Vagina (tissue), 2 donors: ENCODE measurements at regions not wholly inside any gene's neighbourhood (a gene's known extent, or its start where the extent isn't known, plus 50 kb on each side); places are given as distances from the start of the nearest gene placed in this dataset.

Source experiments
- DNase-seq, 2 donors: peaks; one replicate each; pipeline ENCODE4 v3.0.0-alpha.2; 2017; ENCODE audit errors: extremely low spot score in 2 of 2
- H3K27ac ChIP-seq: fragments of 200-600 bp; sonication (generic); one replicate; pipeline ENCODE4 v1.5.1; 2019
- H3K27me3 ChIP-seq: fragments of 200-600 bp; sonication (generic); one replicate; pipeline ENCODE4 v1.5.1; 2019
- H3K36me3 ChIP-seq, 2 donors: fragments of 200-600 bp; sonication (generic); one replicate each; pipeline ENCODE4 v1.5.1; 2017 to 2019
- H3K4me1 ChIP-seq: fragments of 200-600 bp; sonication (generic); one replicate; pipeline ENCODE4 v1.5.1; 2019
- H3K4me3 ChIP-seq, 2 donors: fragments of 200-600 bp; sonication (generic); 1 replicate in 1 of 2; 2 replicates in 1 of 2; pipeline ENCODE4 v1.5.1; 2016 to 2019
- H3K9me3 ChIP-seq: fragments of 200-600 bp; sonication (generic); one replicate; pipeline ENCODE4 v1.5.1; 2019
- POLR2A ChIP-seq, 2 donors: fragments of 450-650 bp; IDR thresholded peaks; one replicate each; pipeline ENCODE4 v1.6.1; 2017; ENCODE audit warnings: antibody characterized with exemption in 2 of 2, mild to moderate bottlenecking in 2 of 2, moderate library complexity in 2 of 2
- POLR2AphosphoS5 ChIP-seq, 2 donors: sonication (generic); formaldehyde crosslinking; IDR thresholded peaks; one replicate each; pipeline ENCODE4 v1.9.0; 2017; ENCODE audit warnings: antibody characterized with exemption in 2 of 2, mild to moderate bottlenecking in 2 of 2, low read depth in 1 of 2; ENCODE audit not compliant: insufficient read depth in 1 of 2
- intact Hi-C: fragments of 100-400 bp; cut with DNase I; formaldehyde crosslinking; loops from one replicate; pipeline ENCODE4 v1.15.1; 2023
- TF ChIP-seq, protein P1 (sequence below), 3 experiments: fragments of 450-650 bp in 2 of 3; fragments of 200-600 bp in 1 of 3; sonication (generic) in 1 of 3; IDR thresholded peaks; one replicate each; pipeline ENCODE4 v1.5.1; 2017 to 2019; ENCODE audit warnings: antibody characterized with exemption in 3 of 3, mild to moderate bottlenecking in 2 of 3, moderate library complexity in 2 of 3

GRCh38 chr7:47724335-47724982 is 142.5 kb upstream of the TNS3 start:
- Histone ChIP-seq H3K4me1 (no peaks in the 10 kb centered on the region), H3K27ac (no peak overlapping the region), H3K36me3 (no peaks in the 10 kb centered on the region), H3K27me3 (no peaks in the 10 kb centered on the region), H3K9me3 (no peaks in the 10 kb centered on the region), H3K4me3 (no peak overlapping the region)
- TF ChIP-seq, protein P1, sequence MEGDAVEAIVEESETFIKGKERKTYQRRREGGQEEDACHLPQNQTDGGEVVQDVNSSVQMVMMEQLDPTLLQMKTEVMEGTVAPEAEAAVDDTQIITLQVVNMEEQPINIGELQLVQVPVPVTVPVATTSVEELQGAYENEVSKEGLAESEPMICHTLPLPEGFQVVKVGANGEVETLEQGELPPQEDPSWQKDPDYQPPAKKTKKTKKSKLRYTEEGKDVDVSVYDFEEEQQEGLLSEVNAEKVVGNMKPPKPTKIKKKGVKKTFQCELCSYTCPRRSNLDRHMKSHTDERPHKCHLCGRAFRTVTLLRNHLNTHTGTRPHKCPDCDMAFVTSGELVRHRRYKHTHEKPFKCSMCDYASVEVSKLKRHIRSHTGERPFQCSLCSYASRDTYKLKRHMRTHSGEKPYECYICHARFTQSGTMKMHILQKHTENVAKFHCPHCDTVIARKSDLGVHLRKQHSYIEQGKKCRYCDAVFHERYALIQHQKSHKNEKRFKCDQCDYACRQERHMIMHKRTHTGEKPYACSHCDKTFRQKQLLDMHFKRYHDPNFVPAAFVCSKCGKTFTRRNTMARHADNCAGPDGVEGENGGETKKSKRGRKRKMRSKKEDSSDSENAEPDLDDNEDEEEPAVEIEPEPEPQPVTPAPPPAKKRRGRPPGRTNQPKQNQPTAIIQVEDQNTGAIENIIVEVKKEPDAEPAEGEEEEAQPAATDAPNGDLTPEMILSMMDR (IDR thresholded peaks at IDR 0.05) = no peak
- TF ChIP-seq POLR2A (IDR thresholded peaks at IDR 0.05) = no peak
- no peak for TF ChIP-seq POLR2AphosphoS5 (IDR thresholded peaks at IDR 0.05; ENCODE audit: insufficient read depth in 1 of 2, low read depth in 1 of 2)
- DNase-seq = peak; percentile 83 to 90
- intact Hi-C loops = no loop called here

DNA sequence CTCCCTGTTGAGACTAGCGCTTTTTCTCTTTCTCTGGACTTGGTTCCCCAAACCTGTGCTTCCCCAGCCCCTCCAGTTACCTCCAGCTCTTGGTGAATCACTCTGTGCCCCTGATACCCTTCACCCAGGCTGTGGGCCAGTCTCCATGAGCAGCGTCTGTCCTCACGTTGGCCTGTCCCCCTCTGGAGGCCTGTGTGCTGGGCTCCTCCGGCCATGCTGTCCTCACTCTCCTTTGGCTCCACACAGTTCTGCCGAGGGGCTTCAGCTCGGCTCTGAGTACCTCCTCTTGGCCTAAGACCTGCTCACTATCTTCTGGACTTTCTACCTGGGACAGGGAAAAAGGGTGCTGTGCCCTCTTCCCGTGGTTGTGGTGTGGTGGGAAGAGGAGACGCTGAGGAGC is 140.2 kb upstream of the TNS3 start:
- TF ChIP-seq POLR2AphosphoS5 (IDR thresholded peaks at IDR 0.05; ENCODE audit: insufficient read depth in 1 of 2, low read depth in 1 of 2) (no peak), POLR2A (IDR thresholded peaks at IDR 0.05) (no peak)
- TF ChIP-seq, protein P1 (IDR thresholded peaks at IDR 0.05) = no peak
- Histone ChIP-seq H3K4me1 (no peaks in the 10 kb centered on the region), H3K36me3 (no peaks in the 10 kb centered on the region), H3K9me3 (no peaks in the 10 kb centered on the region), H3K27ac (no peak overlapping the region), H3K4me3 (no peak overlapping the region), H3K27me3 (no peaks in the 10 kb centered on the region)
- intact Hi-C loops = no loop called here
- no peak for DNase-seq

- H3K9me3 ChIP-seq = no peaks in the 10 kb centered on the region
- no peak overlapping the region for H3K27ac ChIP-seq
- no peaks in the 10 kb centered on the region for H3K27me3 ChIP-seq
- DNase-seq = peak; percentile 81 to 89
- H3K4me1 ChIP-seq = no peaks in the 10 kb centered on the region
- intact Hi-C loops = no loop called here
- TF ChIP-seq POLR2A (IDR thresholded peaks at IDR 0.05) (no peak), POLR2AphosphoS5 (IDR thresholded peaks at IDR 0.05; ENCODE audit: insufficient read depth in 1 of 2, low read depth in 1 of 2) (no peak)
- TF ChIP-seq, protein P1 (IDR thresholded peaks at IDR 0.05) = no peak
- no peak overlapping the region for H3K4me3 ChIP-seq
- H3K36me3 ChIP-seq = no peaks in the 10 kb centered on the region
These were observed 139.8 kb upstream of the TNS3 start for GRCh38 chr7:47721670-47722069.

DNA sequence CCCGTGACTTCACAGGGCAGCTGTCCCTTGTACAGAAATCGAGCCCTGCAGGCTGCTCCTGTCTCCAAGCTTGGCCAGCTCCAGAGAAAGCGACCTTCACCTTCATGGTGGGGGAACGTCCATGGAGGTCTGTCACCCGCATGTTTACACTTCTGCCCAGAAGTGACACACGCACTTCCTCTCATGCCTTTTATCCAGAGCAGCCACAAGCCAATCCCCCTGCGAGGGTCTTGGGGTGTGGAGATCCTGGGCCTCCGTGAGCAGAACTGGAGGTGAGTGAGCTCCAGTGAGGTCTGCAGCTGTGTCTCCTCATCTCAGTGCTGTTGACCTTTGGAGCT is 139.0 kb upstream of the TNS3 start:
- no peaks in the 10 kb centered on the region for H3K27me3 ChIP-seq
- H3K4me1 ChIP-seq = no peaks in the 10 kb centered on the region
- H3K36me3 ChIP-seq = no peaks in the 10 kb centered on the region
- no peak for DNase-seq
- no peak overlapping the region for H3K27ac ChIP-seq
- intact Hi-C loops = no loop called here
- H3K4me3 ChIP-seq = no peak overlapping the region
- TF ChIP-seq POLR2AphosphoS5 (IDR thresholded peaks at IDR 0.05; ENCODE audit: insufficient read depth in 1 of 2, low read depth in 1 of 2) = no peak
- TF ChIP-seq POLR2A (IDR thresholded peaks at IDR 0.05) = no peak
- TF ChIP-seq, protein P1 (IDR thresholded peaks at IDR 0.05) = no peak
- no peaks in the 10 kb centered on the region for H3K9me3 ChIP-seq

- no peak for TF ChIP-seq POLR2A (IDR thresholded peaks at IDR 0.05)
- peak; percentile 16 to 81 for TF ChIP-seq POLR2AphosphoS5 (IDR thresholded peaks at IDR 0.05; ENCODE audit: insufficient read depth in 1 of 2, low read depth in 1 of 2)
- Histone ChIP-seq H3K27me3 (no peaks in the 10 kb centered on the region), H3K36me3 (no peaks in the 10 kb centered on the region), H3K9me3 (no peaks in the 10 kb centered on the region), H3K4me3 (no peak overlapping the region), H3K27ac (no peak overlapping the region), H3K4me1 (no peaks in the 10 kb centered on the region)
- intact Hi-C loops = no loop called here
- DNase-seq = peak; percentile 88 to 89
These were observed 138.4 kb upstream of the TNS3 start for GRCh38 chr7:47720141-47720906.
